ENCODE measurements at regions not wholly inside any gene's neighbourhood (a gene's known extent, or its start where the extent isn't known, plus 50 kb on each side); places are given as distances from the start of the nearest gene placed in this dataset.

- TF ChIP-seq CTCF (IDR thresholded peaks at IDR 0.05) (no peak), EZH2 (IDR thresholded peaks at IDR 0.05) (no peak)
Measured at GRCh38 chr6:97630604-97631003, 347.6 kb upstream of the MMS22L start.

Measured in neural progenitor cell (in vitro differentiated cells).